ENCODE measurements at regions not wholly inside any gene's neighbourhood (a gene's known extent, or its start where the extent isn't known, plus 50 kb on each side); places are given as distances from the start of the nearest gene placed in this dataset.
"Not testable (repeated sequence)": the region's sequence is repeated elsewhere in the genome, so short reads cannot be mapped to it uniquely, and the experiment has no call there.

DNA sequence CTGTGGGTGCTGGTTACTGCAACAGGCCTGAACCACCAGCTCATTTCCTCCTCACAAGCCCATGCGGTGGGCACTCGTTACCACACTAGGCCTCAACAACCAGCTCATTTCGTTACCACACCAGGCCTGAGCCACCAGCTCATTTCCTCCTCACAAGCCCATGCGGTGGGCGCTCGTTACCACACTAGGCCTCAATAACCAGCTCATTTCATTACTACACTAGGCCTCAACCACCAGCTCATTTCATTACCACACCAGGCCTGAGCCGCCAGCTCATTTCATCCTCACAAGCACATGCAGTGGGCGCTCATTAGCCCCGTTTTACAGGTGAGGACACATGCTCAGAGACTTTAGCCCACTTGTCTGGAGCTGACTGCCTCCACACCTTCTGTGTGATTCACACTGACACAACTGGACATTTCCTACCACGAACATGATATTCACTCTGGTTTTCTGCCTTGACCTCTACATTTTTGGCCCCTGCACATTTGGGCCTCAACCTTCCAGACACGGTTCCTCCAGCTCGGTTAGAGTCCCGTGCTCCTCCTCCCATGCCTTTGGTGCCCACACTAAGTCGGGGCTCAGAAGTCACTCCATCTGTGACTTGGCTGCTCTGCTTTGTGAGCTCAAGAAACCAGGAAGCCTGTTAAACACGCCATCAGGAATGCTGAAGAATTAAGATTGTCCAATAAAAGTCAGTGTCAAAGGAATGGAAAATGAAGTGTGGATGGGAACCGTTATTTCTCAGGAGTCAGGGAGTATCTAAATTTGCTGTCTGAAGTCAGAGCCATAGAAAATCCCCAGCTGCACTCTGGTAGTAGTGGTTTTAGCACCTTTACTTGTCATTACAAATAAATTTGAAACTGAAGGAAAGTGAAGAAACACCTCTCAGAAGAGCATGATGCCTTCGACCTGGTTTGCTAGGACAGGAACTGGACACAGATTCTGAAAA lies 55.8 kb upstream of the LANCL2 start:
- no peak overlapping the region for H3K4me3 ChIP-seq (ENCODE audit: low read depth, low read length)
- TF ChIP-seq, protein P1, sequence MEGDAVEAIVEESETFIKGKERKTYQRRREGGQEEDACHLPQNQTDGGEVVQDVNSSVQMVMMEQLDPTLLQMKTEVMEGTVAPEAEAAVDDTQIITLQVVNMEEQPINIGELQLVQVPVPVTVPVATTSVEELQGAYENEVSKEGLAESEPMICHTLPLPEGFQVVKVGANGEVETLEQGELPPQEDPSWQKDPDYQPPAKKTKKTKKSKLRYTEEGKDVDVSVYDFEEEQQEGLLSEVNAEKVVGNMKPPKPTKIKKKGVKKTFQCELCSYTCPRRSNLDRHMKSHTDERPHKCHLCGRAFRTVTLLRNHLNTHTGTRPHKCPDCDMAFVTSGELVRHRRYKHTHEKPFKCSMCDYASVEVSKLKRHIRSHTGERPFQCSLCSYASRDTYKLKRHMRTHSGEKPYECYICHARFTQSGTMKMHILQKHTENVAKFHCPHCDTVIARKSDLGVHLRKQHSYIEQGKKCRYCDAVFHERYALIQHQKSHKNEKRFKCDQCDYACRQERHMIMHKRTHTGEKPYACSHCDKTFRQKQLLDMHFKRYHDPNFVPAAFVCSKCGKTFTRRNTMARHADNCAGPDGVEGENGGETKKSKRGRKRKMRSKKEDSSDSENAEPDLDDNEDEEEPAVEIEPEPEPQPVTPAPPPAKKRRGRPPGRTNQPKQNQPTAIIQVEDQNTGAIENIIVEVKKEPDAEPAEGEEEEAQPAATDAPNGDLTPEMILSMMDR (IDR thresholded peaks at IDR 0.05; ENCODE audit: low read depth, low read length, missing control alignments) = no peak
- DNase-seq (ENCODE audit: low read depth) = peak; percentile 89

- TF ChIP-seq, protein P1 (IDR thresholded peaks at IDR 0.05; ENCODE audit: low read depth, low read length, missing control alignments) = no peak
- DNase-seq (ENCODE audit: low read depth) = no peak
- no peak overlapping the region for H3K4me3 ChIP-seq (ENCODE audit: low read depth, low read length)
These were observed 54.7 kb upstream of the LANCL2 start for GRCh38 chr7:55310287-55311025.

DNA sequence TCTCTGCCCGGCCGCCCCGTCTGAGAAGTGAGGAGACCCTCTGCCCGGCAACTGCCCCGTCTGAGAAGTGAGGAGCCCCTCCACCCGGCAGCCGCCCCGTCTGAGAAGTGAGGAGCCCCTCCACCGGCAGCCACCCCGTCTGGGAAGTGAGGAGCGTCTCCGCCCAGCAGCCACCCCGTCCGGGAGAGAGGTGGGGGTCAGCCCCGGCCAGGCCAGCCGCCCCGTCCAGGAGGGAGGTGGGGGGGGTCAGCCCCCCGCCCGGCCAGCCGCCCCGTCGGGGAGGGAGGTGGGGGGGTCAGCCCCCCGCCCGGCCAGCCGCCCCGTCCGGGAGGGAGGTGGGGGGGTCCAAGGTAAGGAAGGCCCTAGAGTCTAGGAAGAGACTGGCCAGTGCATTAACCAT lies 53.2 kb upstream of the LANCL2 start:
- H3K4me3 ChIP-seq (ENCODE audit: low read depth, low read length); DNase-seq (ENCODE audit: low read depth): not testable (repeated sequence)

GRCh38 chr7:55313671-55314070 lies 51.5 kb upstream of the LANCL2 start:
- not testable (repeated sequence) for H3K4me3 ChIP-seq (ENCODE audit: low read depth, low read length); DNase-seq (ENCODE audit: low read depth)

DNA sequence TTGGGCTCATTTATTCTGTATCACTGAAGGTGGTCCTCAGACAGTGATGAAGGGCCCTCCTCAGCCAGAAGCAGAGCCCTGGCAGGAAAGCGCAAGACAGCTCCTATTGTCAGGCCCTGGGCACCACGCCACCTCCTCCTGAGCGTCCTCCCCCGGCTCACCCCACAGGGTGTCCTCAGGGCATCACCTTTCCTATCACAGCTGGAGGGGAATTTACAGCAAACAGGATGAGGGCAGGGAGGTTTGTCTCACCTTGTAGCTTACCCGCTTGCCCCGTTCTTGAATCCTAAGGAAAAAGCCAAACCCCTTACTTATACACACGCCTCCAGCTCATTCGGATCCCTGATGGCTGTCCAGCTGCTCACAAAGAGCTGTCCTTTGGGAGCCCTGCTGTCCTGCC lies 50.2 kb upstream of the LANCL2 start:
- no peak overlapping the region for H3K4me3 ChIP-seq (ENCODE audit: low read depth, low read length)
- TF ChIP-seq, protein P1 (IDR thresholded peaks at IDR 0.05; ENCODE audit: low read depth, low read length, missing control alignments) = no peak
- no peak for DNase-seq (ENCODE audit: low read depth)

Measured in GM12864 (cell line).